Putamen (tissue), 1 donor: ENCODE measurements at regions not wholly inside any gene's neighbourhood (a gene's known extent, or its start where the extent isn't known, plus 50 kb on each side); places are given as distances from the start of the nearest gene placed in this dataset.
"Not testable (repeated sequence)": the region's sequence is repeated elsewhere in the genome, so short reads cannot be mapped to it uniquely, and the experiment has no call there.

Experiments
- DNase-seq: peaks from one replicate; pipeline ENCODE4 v3.0.0-alpha.2; 2016; ENCODE audit warnings: low spot score

- DNase-seq, result no peak
Measured at GRCh38 chr5:10017786-10018185, 231.9 kb downstream of the ATPSCKMT start.

GRCh38 chr5:10016559-10016958 is 233.1 kb downstream of the ATPSCKMT start:
- DNase-seq, result not testable (repeated sequence)

- not testable (repeated sequence) for DNase-seq
Measured at GRCh38 chr5:10015681-10016080, 234.0 kb downstream of the ATPSCKMT start.

- no peak for DNase-seq
Measured at GRCh38 chr5:10009802-10010201, 239.9 kb downstream of the ATPSCKMT start.

- no peak for DNase-seq
Measured at GRCh38 chr5:9987101-9987500, 262.6 kb downstream of the ATPSCKMT start.

GRCh38 chr5:9977070-9977469 is 272.6 kb downstream of the ATPSCKMT start:
- DNase-seq, result no peak

GRCh38 chr5:9976621-9977020 is 273.1 kb downstream of the ATPSCKMT start:
- DNase-seq, result no peak

GRCh38 chr5:9972059-9972458 is 277.6 kb downstream of the ATPSCKMT start:
- DNase-seq, result no peak

GRCh38 chr5:9971301-9971700 is 278.4 kb downstream of the ATPSCKMT start:
- no peak for DNase-seq

- DNase-seq, result no peak
Measured at GRCh38 chr5:9958914-9959313, 290.8 kb downstream of the ATPSCKMT start.

GRCh38 chr5:9957214-9957613 is 292.5 kb downstream of the ATPSCKMT start:
- DNase-seq, result no peak

GRCh38 chr5:9956725-9957124 is 293.0 kb downstream of the ATPSCKMT start:
- no peak for DNase-seq

- no peak for DNase-seq
Measured at GRCh38 chr5:9955586-9955985, 294.1 kb downstream of the ATPSCKMT start.

- no peak for DNase-seq
Measured at GRCh38 chr5:9954869-9955268, 294.8 kb downstream of the ATPSCKMT start.

GRCh38 chr5:9953691-9954090 is 296.0 kb downstream of the ATPSCKMT start:
- no peak for DNase-seq

- DNase-seq, result no peak
Measured at GRCh38 chr5:9951865-9952516, 297.7 kb downstream of the ATPSCKMT start.

GRCh38 chr5:9947944-9948343 is 301.7 kb downstream of the ATPSCKMT start:
- DNase-seq, result no peak

- DNase-seq, result no peak
Measured at GRCh38 chr5:9947225-9947714, 302.4 kb downstream of the ATPSCKMT start.

- no peak for DNase-seq
Measured at GRCh38 chr5:9932770-9933169, 302.6 kb upstream of the TAS2R1 start.

GRCh38 chr5:9930156-9930555 is 300.0 kb upstream of the TAS2R1 start:
- DNase-seq, result no peak

- DNase-seq, result no peak
Measured at GRCh38 chr5:9928326-9928725, 298.2 kb upstream of the TAS2R1 start.

GRCh38 chr5:9927521-9927997 is 297.4 kb upstream of the TAS2R1 start:
- DNase-seq, result no peak

GRCh38 chr5:9927106-9927505 is 297.0 kb upstream of the TAS2R1 start:
- DNase-seq, result no peak

- no peak for DNase-seq
Measured at GRCh38 chr5:9924614-9925013, 294.5 kb upstream of the TAS2R1 start.
